ENCODE measurements at regions not wholly inside any gene's neighbourhood (a gene's known extent, or its start where the extent isn't known, plus 50 kb on each side); places are given as distances from the start of the nearest gene placed in this dataset.

GRCh38 chr3:99269606-99270351, 368.3 kb upstream of the DCBLD2 start:
- no peak for DNase-seq
- in situ Hi-C loops (cut with MboI; ENCODE audit: low pct_unique_long_range_greater_than_20kb, low sequenced_read_pairs) = no loop called here

GRCh38 chr3:99256788-99257187, 355.3 kb upstream of the DCBLD2 start:
- DNase-seq = no peak
- in situ Hi-C loops (cut with MboI; ENCODE audit: low pct_unique_long_range_greater_than_20kb, low sequenced_read_pairs) = no loop called here

GRCh38 chr3:99253963-99254355, 352.5 kb upstream of the DCBLD2 start:
- in situ Hi-C loops (cut with MboI; ENCODE audit: low pct_unique_long_range_greater_than_20kb, low sequenced_read_pairs) = no loop called here
- no peak for DNase-seq

GRCh38 chr3:99250821-99251355, 349.4 kb upstream of the DCBLD2 start:
- DNase-seq = no peak
- in situ Hi-C loops (cut with MboI; ENCODE audit: low pct_unique_long_range_greater_than_20kb, low sequenced_read_pairs) = no loop called here

GRCh38 chr3:99250272-99250671, 348.8 kb upstream of the DCBLD2 start:
- no peak for DNase-seq
- in situ Hi-C loops (cut with MboI; ENCODE audit: low pct_unique_long_range_greater_than_20kb, low sequenced_read_pairs) = no loop called here

GRCh38 chr3:99249627-99250026, 348.1 kb upstream of the DCBLD2 start:
- no peak for DNase-seq
- in situ Hi-C loops (cut with MboI; ENCODE audit: low pct_unique_long_range_greater_than_20kb, low sequenced_read_pairs) = no loop called here

GRCh38 chr3:99248913-99249312, 347.4 kb upstream of the DCBLD2 start:
- DNase-seq = no peak
- in situ Hi-C loops (cut with MboI; ENCODE audit: low pct_unique_long_range_greater_than_20kb, low sequenced_read_pairs) = no loop called here

GRCh38 chr3:99248130-99248529, 346.6 kb upstream of the DCBLD2 start:
- no peak for DNase-seq
- in situ Hi-C loops (cut with MboI; ENCODE audit: low pct_unique_long_range_greater_than_20kb, low sequenced_read_pairs) = no loop called here

- DNase-seq = no peak
- in situ Hi-C loops (cut with MboI; ENCODE audit: low pct_unique_long_range_greater_than_20kb, low sequenced_read_pairs) = no loop called here
Measured at GRCh38 chr3:99246010-99246654, 344.6 kb upstream of the DCBLD2 start.

GRCh38 chr3:99242271-99242670, 340.8 kb upstream of the DCBLD2 start:
- in situ Hi-C loops (cut with MboI; ENCODE audit: low pct_unique_long_range_greater_than_20kb, low sequenced_read_pairs) = no loop called here
- DNase-seq = no peak

GRCh38 chr3:99240700-99241099, 339.2 kb upstream of the DCBLD2 start:
- DNase-seq = no peak
- in situ Hi-C loops (cut with MboI; ENCODE audit: low pct_unique_long_range_greater_than_20kb, low sequenced_read_pairs) = no loop called here

- no peak for DNase-seq
- in situ Hi-C loops (cut with MboI; ENCODE audit: low pct_unique_long_range_greater_than_20kb, low sequenced_read_pairs) = no loop called here
Measured at GRCh38 chr3:99236576-99236975, 335.1 kb upstream of the DCBLD2 start.

- no peak for DNase-seq
- in situ Hi-C loops (cut with MboI; ENCODE audit: low pct_unique_long_range_greater_than_20kb, low sequenced_read_pairs) = no loop called here
Measured at GRCh38 chr3:99232696-99233095, 331.2 kb upstream of the DCBLD2 start.

GRCh38 chr3:99218468-99218867, 317.0 kb upstream of the DCBLD2 start:
- in situ Hi-C loops (cut with MboI; ENCODE audit: low pct_unique_long_range_greater_than_20kb, low sequenced_read_pairs) = no loop called here
- DNase-seq = no peak

- DNase-seq = no peak
- in situ Hi-C loops (cut with MboI; ENCODE audit: low pct_unique_long_range_greater_than_20kb, low sequenced_read_pairs) = no loop called here
Measured at GRCh38 chr3:99212969-99213368, 311.5 kb upstream of the DCBLD2 start.

GRCh38 chr3:99211309-99211708, 309.8 kb upstream of the DCBLD2 start:
- in situ Hi-C loops (cut with MboI; ENCODE audit: low pct_unique_long_range_greater_than_20kb, low sequenced_read_pairs) = no loop called here
- DNase-seq = no peak

GRCh38 chr3:99199021-99199420, 297.5 kb upstream of the DCBLD2 start:
- DNase-seq = no peak
- in situ Hi-C loops (cut with MboI; ENCODE audit: low pct_unique_long_range_greater_than_20kb, low sequenced_read_pairs) = no loop called here

GRCh38 chr3:99191186-99191585, 289.7 kb upstream of the DCBLD2 start:
- in situ Hi-C loops (cut with MboI; ENCODE audit: low pct_unique_long_range_greater_than_20kb, low sequenced_read_pairs) = no loop called here
- no peak for DNase-seq

GRCh38 chr3:99188936-99189335, 287.4 kb upstream of the DCBLD2 start:
- no peak for DNase-seq
- in situ Hi-C loops (cut with MboI; ENCODE audit: low pct_unique_long_range_greater_than_20kb, low sequenced_read_pairs) = no loop called here

GRCh38 chr3:99186016-99186415, 284.5 kb upstream of the DCBLD2 start:
- in situ Hi-C loops (cut with MboI; ENCODE audit: low pct_unique_long_range_greater_than_20kb, low sequenced_read_pairs) = no loop called here
- no peak for DNase-seq

Measured in KBM-7 (cell line).